ENCODE measurements at regions not wholly inside any gene's neighbourhood (a gene's known extent, or its start where the extent isn't known, plus 50 kb on each side); places are given as distances from the start of the nearest gene placed in this dataset.

DNA sequence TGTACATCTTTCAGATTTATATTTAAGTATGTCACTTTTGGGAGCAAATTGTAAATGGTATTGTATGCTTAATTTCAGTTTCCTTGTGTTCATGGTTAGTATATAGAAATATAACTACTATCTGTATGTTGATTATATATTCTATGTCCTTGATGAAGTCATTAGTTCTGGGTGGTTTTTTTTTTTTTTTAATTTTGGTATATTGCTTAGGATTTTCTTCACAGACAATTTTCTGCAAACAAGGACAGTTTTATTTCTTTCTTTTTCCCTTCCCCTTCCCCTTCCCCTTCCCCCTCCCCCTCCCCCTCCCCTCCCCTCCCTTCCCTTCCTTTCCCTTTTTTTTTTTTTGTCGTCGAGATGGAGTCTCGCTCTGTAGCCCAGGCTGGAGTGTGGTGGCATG, 430.0 kb downstream of the TYW1 start:
- DNase-seq: no peak

DNA sequence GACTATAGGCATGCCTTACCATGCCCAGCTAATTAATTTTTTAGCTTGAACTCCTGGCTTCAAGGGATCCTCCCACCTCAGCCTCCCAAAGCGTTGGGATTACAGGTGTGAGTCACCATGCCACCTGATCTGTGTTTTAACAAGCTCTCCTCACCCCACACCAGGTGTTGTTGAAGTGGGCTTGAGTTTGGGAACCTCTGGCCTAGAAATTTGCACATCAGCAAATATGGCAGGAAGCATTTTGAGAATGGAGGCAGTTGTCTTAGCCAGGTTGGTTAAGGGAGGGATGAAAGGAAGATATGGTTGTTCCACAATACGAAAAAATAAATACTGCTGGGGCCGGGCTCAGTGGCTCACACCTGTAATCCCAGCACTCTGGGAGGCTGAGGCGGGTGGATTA, 433.1 kb downstream of the TYW1 start:
- DNase-seq: peak; percentile 10

DNA sequence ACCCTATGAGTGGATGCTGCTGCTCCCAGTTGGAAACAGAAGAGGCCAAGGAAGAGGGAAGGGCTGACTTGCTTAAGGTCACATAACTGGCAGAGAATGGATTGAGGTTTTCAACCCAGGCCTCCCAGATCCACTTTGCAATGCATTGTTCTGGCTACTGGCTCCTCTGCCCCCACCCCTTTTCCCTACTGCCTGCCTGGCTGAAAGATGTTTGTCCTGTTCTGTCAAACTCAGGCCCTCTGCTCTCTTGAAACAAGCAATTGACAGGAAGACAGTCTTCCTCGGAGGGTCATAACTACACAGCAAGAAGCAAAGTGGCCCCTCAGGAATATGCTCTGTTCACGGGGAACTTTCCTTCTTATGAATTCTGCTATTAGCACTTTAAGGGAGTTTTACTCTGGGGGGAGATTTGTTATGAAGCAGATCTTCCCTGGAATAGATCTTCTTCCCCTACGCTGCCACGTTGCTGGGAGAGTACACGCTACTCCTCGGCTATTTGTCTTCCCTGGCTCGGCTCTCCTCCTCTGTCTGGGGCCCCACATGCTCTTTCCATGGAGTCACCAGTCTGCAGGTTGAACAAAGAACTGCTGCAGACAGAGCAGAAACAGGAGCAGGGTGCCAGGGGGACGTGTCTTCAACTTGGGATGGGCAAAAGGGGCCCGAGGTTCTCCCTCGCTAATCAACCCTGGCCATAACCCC, 436.1 kb downstream of the TYW1 start:
- no peak for DNase-seq

DNA sequence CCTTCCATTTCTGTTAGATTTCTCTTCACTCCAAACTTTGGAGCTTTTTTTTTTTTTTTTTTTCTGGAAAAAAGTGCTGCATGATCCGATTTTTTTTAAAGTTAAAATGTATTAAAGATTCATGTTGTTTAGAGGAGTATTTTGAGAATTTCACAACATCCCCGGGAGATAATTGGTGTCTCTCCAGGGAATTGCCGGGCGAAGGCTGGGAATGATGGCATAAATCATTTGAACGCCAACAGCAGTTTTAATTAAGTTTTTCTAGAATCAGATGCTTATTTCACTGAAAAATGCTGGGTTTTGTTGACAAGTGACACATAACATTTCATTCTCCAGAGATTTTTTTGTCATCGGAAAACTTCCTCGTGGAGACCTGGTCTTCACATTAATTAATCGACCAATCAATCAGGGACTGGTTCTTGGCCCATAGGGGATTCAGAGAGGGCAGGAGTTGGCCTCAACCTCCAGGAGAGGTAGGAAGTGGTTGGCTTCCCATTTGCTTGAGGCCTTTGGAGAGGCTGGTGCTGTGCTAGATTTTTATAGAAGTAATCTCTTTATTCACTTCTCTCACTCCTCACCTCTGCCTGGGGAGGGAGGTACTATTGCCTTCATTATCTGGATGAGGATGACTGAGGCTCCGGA, 439.4 kb downstream of the TYW1 start:
- no peak for DNase-seq

DNA sequence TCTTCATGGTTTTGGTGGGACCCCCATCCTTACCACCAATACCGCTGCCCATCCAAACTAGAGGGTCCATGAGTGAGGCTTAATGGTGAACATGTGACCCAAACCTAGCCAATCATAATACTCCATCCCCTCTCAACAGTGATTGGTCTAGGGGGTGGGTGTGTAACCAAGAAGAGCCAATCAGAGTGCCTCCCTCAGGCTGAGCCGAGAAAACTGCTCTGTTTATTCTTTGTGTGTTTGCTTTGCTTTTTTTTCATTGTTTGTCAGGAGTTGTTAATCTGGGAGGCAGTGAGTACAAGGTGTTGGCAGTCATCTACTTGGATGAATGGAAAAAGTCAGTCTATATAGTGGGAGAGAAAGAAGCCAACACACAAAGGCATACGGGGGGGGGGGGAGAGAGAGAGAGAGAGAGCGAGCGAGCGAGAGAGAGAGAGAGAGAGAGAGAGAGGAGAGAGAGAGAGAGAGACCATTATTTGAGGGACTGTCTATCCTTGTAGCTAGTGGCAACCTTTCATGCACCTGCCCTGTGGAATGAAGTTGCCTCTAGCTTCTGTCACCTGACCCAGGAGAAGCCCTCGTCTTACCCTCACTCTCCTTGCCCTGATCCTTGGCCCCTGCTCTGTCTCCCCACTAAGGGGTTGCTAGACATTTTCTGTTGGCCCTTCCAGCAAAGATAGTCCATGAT, 441.7 kb downstream of the TYW1 start:
- peak; percentile 16 for DNase-seq

DNA sequence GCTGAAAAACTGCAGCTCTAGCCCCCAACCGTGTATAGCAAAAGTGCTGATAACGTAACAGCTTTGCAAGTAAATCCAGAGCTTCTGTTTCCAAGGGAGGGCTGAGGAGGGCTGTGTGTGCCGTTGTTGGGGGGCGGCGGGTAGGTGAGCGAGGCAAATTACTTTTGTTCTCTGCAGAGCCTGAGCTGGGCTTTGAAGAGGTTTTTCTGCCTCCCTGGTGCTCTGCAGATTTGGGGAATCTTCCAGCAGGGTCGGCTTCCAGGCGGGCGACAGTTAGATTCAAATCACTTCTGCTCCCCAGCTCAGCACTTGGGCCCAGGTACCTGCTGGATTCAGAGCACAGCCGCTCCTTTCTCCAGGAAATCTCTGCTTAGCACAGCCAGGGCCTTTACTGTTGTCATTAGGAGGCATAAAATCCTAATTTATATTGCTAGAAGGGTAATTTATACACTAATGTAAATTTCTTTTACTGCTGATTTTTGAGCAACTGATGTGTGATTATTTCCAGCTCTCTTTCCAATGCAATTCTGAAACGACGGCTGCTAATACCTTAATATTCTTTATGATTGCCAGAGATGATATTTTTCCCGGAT, 442.4 kb downstream of the TYW1 start:
- no peak for DNase-seq

DNA sequence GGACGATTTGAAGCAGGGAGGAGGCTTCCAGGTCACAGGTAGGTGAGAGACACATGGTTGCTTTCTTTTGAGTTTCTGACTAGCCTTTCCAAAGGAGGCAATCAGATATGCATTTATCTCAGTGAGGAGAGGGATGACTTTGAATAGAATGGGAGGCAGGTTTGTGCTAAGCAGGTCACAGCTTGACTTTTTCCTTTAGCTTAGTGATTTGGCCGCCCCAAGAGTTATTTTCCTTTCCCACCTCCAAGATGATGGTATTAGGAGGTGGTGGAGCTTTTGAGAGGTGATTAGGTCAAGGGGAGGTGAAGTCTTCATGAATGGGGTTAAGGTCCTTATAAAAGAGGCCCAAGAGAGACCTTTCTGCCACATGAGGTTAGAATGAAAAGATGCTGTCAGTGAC, 443.7 kb downstream of the TYW1 start:
- DNase-seq: no peak

DNA sequence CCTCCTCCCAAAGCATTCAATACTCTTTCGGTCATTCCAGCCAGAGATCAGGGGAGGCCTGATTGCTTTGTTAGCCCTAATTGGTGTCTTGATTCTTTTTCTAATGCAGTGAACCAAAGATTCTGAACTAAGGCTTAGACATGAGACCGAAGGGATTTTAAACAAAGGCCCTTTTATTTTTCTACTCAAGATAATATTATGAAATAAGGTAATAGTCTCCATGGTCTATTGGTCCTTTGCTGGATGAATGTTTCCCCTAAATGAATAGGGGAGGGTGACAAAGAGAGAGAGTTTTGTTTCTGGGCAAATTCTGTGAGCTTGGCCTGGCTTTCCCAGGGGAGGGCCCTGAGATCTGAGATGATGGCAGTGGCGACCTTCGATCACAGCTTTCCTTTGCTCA, 449.1 kb downstream of the TYW1 start:
- DNase-seq: no peak

DNA sequence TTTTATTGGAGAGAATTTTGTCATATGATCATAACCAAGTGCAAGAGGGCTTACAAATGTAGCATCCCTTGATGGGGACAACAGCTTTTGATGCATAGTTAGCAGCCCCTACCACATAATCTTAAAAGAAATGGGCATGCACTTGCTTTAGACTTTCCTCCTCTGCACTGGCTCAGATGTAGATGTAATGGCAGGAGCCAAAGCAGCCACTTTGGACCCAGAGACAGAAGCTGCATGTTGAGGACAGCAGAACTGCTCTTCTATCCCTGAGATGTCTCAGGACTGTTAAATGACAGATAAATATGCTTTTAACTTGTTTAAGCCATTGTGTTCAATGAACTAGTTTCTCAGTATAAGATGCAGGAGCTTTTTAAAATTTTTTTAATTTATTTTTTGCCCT, 450.7 kb downstream of the TYW1 start:
- DNase-seq: no peak

DNA sequence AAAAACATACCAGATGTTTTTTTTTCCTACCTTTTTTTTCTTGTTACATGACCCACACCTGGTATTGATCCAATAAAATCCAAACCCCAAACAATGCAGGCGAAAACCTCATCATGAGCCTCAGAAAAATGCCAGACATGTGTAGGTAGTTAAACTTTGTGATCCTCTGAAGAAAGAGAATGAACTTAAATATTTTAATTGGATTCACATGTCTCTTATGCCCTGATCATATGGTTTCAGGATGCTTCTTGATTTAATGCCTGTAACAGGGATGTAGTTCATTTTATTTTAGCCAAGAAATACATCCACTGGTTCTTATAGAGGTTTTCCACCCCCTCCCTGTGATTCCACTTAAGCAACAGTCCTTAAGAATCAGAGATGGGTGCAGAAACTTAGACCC, 451.6 kb downstream of the TYW1 start:
- no peak for DNase-seq

DNA sequence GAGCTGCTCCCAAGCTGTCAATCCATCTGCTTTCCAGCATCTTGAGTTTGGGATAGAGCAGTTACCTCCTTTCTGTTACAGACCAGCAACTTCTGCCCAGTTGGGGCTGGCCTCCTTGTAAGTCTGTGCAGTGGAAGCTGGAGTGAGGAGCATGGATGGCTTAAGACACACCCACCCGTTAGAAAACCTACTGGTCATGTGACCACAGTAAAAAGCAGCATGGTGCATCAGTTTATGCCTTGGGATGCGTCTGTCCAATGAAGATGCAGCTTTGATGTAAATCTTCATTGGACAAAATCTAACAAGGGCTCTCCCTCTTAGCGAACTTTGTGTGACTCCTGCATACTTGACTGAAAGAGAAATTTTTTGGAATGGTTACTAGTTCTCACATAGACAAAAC, 453.5 kb downstream of the TYW1 start:
- DNase-seq: no peak

DNA sequence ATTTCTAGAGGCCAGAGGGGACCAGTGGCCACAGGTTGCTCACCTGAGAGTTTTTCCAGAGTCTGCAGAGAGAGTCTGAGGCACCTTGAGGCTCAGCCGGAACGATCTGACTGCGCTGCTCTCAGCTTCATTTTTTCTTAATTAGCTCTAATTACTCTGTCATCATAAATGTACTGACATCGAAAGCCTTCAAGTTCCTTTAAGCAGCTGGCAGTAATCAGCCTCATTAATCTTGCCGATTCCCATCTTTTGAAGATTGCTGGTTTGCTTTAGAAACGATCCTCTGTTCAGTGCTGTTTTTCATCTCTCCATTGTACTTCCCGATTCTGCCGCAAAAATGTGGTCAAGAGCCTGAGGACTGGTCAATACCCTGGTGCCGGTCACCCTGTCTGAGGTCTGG, 454.7 kb downstream of the TYW1 start:
- DNase-seq: no peak

DNA sequence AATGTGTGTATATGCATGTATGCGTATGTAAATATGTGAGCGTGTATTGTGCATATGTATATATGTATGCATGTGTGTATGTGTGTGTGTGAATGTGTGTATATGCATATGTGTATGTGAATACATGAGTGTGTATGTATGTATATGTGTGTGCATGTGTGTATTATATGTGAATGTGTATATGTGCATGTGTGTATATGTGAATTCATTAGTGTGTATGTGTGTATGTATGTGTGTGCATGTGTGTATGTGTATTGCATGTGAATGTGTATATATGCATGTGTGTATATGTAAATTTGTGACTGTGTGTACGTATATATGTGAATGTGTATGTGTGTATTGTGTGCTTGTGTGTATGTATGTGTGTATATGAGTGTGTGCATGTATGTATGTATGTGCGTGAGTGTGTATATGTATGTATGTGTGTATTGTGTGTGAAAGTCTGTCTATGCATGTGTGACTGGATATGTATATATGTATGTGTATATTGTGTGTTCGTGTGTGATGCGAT, 455.9 kb downstream of the TYW1 start:
- no peak for DNase-seq

DNA sequence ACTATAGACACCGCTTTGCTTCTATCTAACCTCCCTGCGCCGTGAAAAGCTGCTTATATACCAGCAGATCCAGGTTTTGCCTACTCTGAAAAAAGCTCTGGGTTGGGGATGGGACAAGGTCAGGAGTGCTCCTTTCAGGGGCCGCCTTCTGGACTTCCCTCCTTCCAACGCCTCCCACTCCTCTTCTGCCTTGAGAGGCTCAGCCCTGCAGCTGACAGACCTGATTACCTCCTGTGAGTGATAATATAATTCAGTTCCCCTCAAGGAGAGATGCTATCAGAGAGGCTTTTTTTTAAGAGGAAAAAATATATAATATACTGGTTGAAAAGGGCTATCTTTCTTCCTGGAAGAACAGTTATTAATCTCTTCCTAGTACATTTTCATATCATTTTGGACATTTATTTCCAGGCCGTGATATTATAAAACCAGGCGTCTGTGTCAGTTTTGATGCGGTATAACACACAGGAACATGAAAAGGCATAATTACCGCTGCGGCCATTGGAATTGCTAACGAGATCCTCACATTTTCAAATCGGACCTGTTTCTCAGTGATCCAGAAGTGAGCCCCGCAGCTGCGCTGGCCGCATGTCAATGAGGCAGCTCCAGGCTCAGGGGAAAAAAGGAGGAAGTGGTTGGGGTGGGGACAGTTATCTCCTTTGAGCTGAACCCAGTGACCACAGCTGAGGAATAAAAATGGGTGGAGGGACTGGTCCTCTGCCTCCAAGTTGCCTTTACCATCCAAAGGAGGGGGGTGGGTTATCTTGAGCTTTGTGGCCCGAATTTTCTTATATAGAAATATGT, 457.1 kb downstream of the TYW1 start:
- DNase-seq: no peak

DNA sequence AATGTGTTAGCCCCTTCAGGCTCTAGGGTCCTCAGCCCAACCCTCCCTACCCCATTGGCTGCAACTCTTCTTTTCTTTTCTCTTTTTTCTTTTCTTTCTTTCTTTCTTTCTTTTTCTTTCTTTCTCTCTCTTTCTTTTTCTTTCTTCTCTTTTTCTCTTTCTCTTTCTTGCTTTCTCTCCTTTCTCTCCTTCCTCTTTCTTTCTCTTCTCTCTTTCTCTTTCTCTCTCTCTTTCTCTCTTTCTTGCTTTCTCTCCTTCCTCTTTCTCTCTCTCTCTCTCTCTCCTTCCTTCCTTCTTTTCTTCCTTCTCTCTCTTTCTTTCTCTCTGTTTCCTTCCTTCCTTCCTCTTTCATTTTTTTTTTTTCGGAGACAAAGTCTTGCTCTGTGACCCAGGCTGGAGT, 458.9 kb downstream of the TYW1 start:
- DNase-seq: no peak

DNA sequence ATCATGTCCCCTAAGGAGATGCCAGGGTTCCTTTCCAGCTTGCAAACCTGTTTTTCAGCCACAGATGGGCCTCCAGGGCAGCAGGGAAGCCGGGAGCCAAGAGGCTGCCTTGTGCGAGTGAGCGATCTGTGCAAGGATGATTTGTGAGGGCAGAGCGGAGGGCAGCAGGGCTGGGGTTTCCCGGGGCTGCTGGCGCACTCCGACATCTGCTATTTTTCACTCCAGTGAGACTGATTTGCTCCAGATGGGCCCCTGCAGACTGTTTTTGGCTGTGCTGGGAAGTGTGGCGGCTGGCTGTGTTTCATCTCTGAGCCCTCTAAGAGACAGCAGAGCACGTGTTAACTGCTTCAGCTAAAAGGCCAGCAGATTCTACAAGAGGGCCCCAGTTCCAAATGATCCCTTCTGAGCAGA, 466.2 kb downstream of the TYW1 start:
- no peak for DNase-seq

DNA sequence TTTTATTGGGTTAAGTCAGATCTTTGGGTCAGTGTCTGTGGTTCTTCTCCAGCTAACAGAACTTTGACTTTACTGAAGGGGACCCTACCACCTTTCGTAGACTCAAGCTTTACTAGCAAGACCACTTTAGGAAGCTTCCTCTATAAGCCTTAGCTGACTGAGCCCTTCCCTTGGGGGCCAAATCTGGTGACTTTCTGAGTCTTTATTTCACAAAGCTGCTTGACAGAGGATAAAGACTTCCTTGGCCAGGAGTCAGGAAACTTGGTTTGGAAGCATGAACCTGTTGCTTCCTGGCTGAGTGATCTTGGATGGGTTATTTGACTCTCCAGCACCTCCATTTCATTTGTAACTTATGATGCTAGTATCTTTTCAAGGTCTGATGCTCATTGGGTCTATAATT, 466.7 kb downstream of the TYW1 start:
- DNase-seq: no peak

DNA sequence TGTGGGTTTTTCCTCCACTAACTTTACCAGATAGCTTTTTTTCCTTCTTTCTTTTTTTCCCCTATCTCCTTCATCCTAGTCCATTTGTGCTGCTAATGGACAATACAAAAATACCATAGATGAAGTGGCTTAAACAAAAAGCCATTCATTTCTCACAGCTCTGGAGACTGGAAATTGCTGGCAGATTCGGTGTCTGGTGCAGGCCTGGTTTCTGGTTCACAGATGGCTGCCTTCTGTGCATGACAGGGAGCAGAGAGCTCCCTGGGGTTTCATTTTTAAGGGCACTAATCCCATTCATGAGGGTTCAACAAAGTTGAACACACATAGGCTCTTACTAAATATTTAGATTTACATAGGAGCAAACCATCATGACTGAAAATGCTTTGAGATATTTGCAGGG, 467.4 kb downstream of the TYW1 start:
- DNase-seq: no peak

DNA sequence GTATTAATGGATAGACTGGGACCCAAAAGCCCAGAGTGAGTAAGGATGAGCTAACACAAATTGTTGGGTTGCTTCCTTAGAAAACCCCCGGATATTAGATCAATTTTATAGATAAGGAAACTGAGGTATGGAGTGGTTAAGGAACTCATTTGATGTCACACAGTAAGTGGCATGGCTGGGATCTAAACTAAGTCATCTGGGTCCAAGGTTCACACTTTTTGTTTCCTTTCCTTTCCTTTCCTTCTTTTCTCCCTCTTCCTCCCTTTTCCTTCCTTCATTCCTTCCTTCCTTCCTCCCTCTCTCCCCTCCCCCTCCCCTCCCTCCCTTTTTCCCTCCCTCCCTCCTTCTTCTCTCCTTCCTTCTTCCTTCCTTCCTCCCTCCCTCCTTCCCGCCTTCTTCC, 469.5 kb downstream of the TYW1 start:
- DNase-seq: no peak

DNA sequence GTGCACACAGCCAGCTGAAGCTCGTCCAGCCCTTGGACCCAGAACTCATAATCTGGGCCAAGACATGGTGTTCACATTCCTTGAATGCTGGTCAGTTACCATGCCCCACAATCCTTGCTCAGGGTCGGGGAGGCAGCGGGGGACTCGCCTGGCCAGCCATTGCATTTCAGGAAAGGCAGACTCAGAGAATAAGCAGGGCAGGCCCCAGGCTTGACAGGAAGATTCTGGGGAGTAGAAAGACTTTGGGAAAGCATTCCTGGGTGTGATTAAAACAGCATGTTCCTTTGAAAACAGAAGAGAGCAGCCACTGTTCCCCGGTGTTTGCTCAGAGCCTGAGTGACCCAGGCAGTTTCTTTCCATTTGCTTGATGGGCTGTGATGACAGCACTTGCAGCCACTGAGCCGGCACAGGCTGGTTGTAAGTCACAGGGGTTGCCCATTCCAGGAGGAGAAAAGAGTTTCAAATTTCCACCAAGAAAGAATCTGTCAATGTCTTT, 473.7 kb downstream of the TYW1 start:
- DNase-seq: no peak

DNA sequence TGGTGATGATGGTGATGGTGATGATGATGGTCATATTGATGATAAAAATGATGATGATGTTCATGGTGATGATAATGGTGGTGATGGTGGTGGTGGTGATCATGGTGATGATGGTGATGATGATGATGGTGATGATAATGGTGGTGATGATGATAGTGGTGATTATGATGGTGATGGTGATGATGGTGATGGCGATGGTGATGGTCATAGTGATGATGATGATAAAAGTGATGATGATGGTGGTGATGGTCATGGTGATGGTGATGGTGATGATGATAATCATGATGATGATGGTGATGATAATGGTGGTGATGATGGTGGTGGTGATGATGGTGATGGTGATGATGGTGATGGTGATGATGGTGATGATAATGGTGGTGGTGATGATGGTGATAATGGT, 478.7 kb downstream of the TYW1 start:
- DNase-seq: no peak

DNA sequence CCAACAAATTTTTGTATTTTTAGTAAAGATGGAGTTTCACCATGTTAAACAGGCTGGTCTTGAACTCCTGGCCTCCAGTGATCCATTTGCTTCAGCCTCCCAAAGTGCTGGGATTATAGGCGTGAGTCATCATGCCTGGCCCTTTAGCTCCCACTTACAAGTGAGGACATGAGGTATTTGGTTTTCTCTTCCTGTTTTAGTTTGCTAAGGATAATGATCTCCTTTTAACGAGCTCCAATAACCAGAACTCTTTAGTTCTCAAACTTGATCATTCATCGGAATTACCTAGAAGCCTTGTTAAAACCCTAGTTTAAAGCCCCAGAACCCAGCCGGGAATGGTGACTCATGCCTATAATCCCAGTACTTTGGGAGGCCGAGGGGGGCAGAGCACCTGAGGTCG, 481.4 kb downstream of the TYW1 start:
- DNase-seq: no peak

DNA sequence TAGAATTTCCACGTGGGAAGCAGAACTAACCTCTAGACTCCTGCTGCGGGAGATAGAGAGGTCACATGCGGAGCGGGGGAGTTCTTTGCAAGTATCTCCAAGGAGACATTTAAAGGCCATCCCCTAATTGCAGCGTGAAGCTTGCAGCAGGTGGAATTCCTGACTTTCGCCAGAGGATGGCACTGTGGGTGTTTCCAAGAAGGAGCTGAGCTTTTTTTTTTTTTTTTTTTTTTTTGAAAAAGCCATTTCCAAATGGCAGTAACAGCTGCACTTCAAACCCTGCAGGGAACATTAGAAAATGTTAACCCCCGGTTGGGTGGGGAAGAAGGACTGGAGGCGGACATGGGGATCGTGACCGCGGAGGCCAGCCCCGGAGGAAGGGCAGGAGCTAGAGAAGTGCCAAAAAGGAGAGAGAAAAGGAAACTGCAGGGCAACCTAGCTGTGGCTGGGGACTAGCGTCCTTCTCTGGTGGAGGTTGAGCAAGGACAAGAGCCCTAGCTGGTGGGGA, 487.7 kb downstream of the TYW1 start:
- peak; percentile 88 for DNase-seq
